GM12878 (cell line): ENCODE measurements at regions not wholly inside any gene's neighbourhood (a gene's known extent, or its start where the extent isn't known, plus 50 kb on each side); places are given as distances from the start of the nearest gene placed in this dataset.

ENCODE experiments used
- ATAC-seq: fragments of 200-7000 bp; cut with Tn5 transposase; 3 replicates; pipeline ENCODE4 v1.9.1; 2020; ENCODE audit warnings: mild to moderate bottlenecking, moderate library complexity
- BruUV-seq: library from RNA; stranded (reverse); fragments of 400-500 nt; replicated peaks from 2 replicates; lab custom pipeline; 2021; lab: Mats Ljungman, UMichigan
- CTCF ChIA-PET: fragments of 300-600 bp; sonication (Branson Sonifier 250); formaldehyde crosslinking; extraction: SDS; loops from one replicate; lab custom pipeline; 2021; ENCODE audit warnings: inconsistent platforms; lab: Yijun Ruan, JAX
- POLR2A ChIA-PET: fragments of 350-600 bp; formaldehyde crosslinking; extraction: SDS; loops from one replicate; lab custom pipeline; 2021; ENCODE audit warnings: inconsistent platforms; lab: Charles Lee
- RAD21 ChIA-PET: fragments of 300-600 bp; sonication (Branson Sonifier 250); formaldehyde crosslinking; loops from one replicate; lab custom pipeline; 2023; ENCODE audit warnings: antibody characterized with exemption; ENCODE audit not compliant: unreplicated experiment; lab: Charles Lee
- SMC1A ChIA-PET: fragments of 300-600 bp; sonication (Branson Sonifier 250); formaldehyde crosslinking; loops from one replicate; lab custom pipeline; 2023; ENCODE audit not compliant: unreplicated experiment, uncharacterized antibody; lab: Charles Lee
- DNase-seq: peaks from one replicate; pipeline ENCODE4 v3.0.0-alpha.2; 2011; ENCODE audit warnings: low read depth, low spot score
- FAIRE-seq: peaks from 3 replicates; lab custom pipeline; 2011; peaks lifted over from hg19 to GRCh38; lab: Jason Lieb, UNC
- H2AFZ ChIP-seq: 2 replicates; pipeline ENCODE4 v1.6.0; 2011; ENCODE audit warnings: low read depth, low read length, control low read depth; ENCODE audit not compliant: control insufficient read depth
- H3K27ac ChIP-seq: 2 replicates; pipeline ENCODE4 v1.5.1; 2011; ENCODE audit warnings: control low read depth; ENCODE audit not compliant: control insufficient read depth, insufficient read depth
- H3K27me3 ChIP-seq, 2 experiments: replicated peaks in 1 of 2; 2 replicates each; pipeline versions ENCODE4 v1.6.0 to v1.6.1; 2011; ENCODE audit warnings: low read length in 1 of 2; ENCODE audit not compliant: control insufficient read depth in 2 of 2, insufficient read depth in 2 of 2
- H3K36me3 ChIP-seq, 2 experiments: 2 replicates each; pipeline ENCODE4 v1.5.1; 2011; ENCODE audit warnings: low read length in 1 of 2; ENCODE audit not compliant: control insufficient read depth in 2 of 2, insufficient read depth in 2 of 2
- H3K4me1 ChIP-seq: 2 replicates; pipeline ENCODE4 v1.6.1; 2011; ENCODE audit warnings: mild to moderate bottlenecking, low read length, moderate library complexity, mixed read lengths; ENCODE audit not compliant: control insufficient read depth, insufficient read depth
- H3K4me2 ChIP-seq: 2 replicates; pipeline ENCODE4 v1.6.0; 2011; ENCODE audit warnings: control low read depth; ENCODE audit not compliant: control insufficient read depth, insufficient read depth
- H3K4me3 ChIP-seq: fragments of 200-600 bp; sonication (generic); 2 replicates; pipeline ENCODE4 v1.5.1; 2016
- H3K79me2 ChIP-seq: 2 replicates; pipeline ENCODE4 v1.6.0; 2011; ENCODE audit warnings: low read length; ENCODE audit not compliant: control insufficient read depth, insufficient read depth
- H3K9ac ChIP-seq: 2 replicates; pipeline ENCODE4 v1.8.0; 2011; ENCODE audit warnings: low read length, control low read depth, mixed read lengths; ENCODE audit not compliant: control insufficient read depth, insufficient read depth
- H3K9me3 ChIP-seq: replicated peaks from 3 replicates; pipeline ENCODE4 v1.5.1; 2011; ENCODE audit warnings: mild to moderate bottlenecking, low read length; ENCODE audit not compliant: control insufficient read depth, insufficient read depth
- H4K20me1 ChIP-seq: 2 replicates; pipeline ENCODE4 v1.6.0; 2011; ENCODE audit not compliant: control insufficient read depth, insufficient read depth
- CREM ChIP-seq: IDR thresholded peaks from 2 replicates; pipeline ENCODE4 v1.6.1; 2014; ENCODE audit warnings: antibody characterized with exemption, low read depth
- FOS ChIP-seq: IDR thresholded peaks from 3 replicates; pipeline ENCODE4 v1.6.1; 2011; ENCODE audit warnings: borderline replicate concordance; ENCODE audit not compliant: insufficient read length; ENCODE audit errors: extremely low read depth
- GATAD2B ChIP-seq: fragments of 450-650 bp; conservative IDR thresholded peaks from 2 replicates; pipeline ENCODE4 v1.6.1; 2017; ENCODE audit warnings: low read depth, mild to moderate bottlenecking, moderate library complexity
- MXI1 ChIP-seq: fragments of 150-350 bp; IDR thresholded peaks from 2 replicates; pipeline ENCODE4 v1.6.1; 2011; ENCODE audit warnings: low read depth, mild to moderate bottlenecking, inconsistent platforms, low read length, improper control_type of control experiment
- NR2C2 ChIP-seq: IDR thresholded peaks from 2 replicates; pipeline ENCODE4 v1.6.1; 2011; ENCODE audit warnings: borderline replicate concordance, low read depth; ENCODE audit not compliant: control insufficient read depth, insufficient read length
- NR2F1 ChIP-seq: fragments of 450-650 bp; conservative IDR thresholded peaks from 2 replicates; pipeline ENCODE4 v1.6.1; 2017; ENCODE audit warnings: mild to moderate bottlenecking
- PAX5 ChIP-seq: IDR thresholded peaks from 2 replicates; pipeline ENCODE4 v1.6.1; 2011; ENCODE audit warnings: low read depth, low read length, borderline replicate concordance
- RAD21 ChIP-seq: IDR thresholded peaks from 2 replicates; pipeline ENCODE4 v1.6.1; 2011; ENCODE audit warnings: mild to moderate bottlenecking, low read depth, low read length, moderate library complexity; ENCODE audit not compliant: insufficient read depth
- SIX5 ChIP-seq: IDR thresholded peaks from 2 replicates; pipeline ENCODE4 v1.6.1; 2011; ENCODE audit warnings: mild to moderate bottlenecking, low read depth, low read length, moderate library complexity; ENCODE audit not compliant: severe bottlenecking
- SREBF1 ChIP-seq: IDR thresholded peaks from 2 replicates; pipeline ENCODE4 v1.6.1; 2012; ENCODE audit warnings: mild to moderate bottlenecking, low read length
- WGBS: methylation state at CpG from one replicate; pipeline ENCODE4 v1.1.6; 2016; ENCODE audit warnings: low lambda C conversion rate; ENCODE audit not compliant: insufficient replicate concordance, insufficient coverage; ENCODE audit errors: missing lambda C conversion rate; 5-methylcytosine and 5-hydroxymethylcytosine counted together
- in situ Hi-C: fragments of 300-500 bp; cut with MboI; formaldehyde crosslinking; loops from 9 replicates; pipeline ENCODE4 v1.14.3; 2018; ENCODE audit warnings: mixed read lengths
- intact Hi-C: fragments of 100-400 bp; cut with micrococcal nuclease; formaldehyde crosslinking; loops from one replicate; pipeline ENCODE4 v1.14.2; 2022; ENCODE audit not compliant: unreplicated experiment
- TF ChIP-seq, protein P1 (sequence below): fragments of 450-650 bp; IDR thresholded peaks from 2 replicates; pipeline ENCODE4 v1.6.1; 2017; ENCODE audit warnings: mild to moderate bottlenecking, low read depth, inconsistent platforms; ENCODE audit not compliant: poor library complexity, severe bottlenecking

DNA sequence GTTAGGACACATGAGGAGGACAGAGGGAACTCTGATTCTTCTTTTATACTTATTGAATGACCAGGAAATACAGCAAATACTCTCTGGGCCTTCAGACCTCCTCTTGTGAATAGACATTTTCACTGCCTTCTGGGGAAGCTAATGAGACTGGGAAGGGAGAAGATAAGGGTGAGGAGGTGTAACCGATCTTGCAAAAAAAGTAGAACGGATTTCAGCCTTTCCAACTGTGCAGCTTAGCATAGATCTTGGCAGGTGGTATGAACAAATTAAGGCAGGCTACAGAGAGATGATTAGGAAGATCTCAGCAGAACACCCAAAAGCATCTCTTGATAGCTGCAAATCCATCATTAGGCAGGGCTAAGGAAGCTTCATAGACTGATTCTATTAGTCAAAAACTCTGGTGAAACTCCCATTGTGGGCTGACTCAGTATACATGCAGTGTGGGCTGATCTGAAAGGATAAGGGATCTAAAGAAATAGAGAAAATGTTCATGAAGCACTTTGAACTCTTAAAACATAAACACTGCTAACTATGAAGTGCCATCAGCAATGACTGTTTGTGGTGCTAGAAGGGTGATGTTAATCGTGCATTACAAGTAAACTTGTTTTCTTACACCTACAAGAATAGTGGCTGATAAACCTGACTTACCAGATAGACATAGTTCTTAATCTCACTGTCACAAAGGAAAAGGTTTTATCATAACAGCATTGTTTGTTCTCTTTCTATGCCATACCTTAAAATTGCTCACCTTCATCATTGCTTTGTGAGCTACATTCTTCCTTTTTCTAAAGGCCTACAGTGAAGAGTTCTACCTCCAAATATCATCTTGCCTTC, 85.5 kb upstream of the PALMD start:
- RAD21 ChIA-PET = no interaction called here
- no peaks in the 10 kb centered on the region for H3K79me2 ChIP-seq
- no peak for TF ChIP-seq MXI1
- no peak for TF ChIP-seq SREBF1
- TF ChIP-seq CREM = no peak
- no peak for TF ChIP-seq GATAD2B
- no peak for TF ChIP-seq RAD21
- TF ChIP-seq, protein P1, sequence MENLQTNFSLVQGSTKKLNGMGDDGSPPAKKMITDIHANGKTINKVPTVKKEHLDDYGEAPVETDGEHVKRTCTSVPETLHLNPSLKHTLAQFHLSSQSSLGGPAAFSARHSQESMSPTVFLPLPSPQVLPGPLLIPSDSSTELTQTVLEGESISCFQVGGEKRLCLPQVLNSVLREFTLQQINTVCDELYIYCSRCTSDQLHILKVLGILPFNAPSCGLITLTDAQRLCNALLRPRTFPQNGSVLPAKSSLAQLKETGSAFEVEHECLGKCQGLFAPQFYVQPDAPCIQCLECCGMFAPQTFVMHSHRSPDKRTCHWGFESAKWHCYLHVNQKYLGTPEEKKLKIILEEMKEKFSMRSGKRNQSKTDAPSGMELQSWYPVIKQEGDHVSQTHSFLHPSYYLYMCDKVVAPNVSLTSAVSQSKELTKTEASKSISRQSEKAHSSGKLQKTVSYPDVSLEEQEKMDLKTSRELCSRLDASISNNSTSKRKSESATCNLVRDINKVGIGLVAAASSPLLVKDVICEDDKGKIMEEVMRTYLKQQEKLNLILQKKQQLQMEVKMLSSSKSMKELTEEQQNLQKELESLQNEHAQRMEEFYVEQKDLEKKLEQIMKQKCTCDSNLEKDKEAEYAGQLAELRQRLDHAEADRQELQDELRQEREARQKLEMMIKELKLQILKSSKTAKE = no peak
- TF ChIP-seq NR2C2 = no peak
- TF ChIP-seq SIX5 = no peak
- TF ChIP-seq FOS = no peak
- TF ChIP-seq NR2F1 = no peak
- TF ChIP-seq PAX5 = no peak
- TF ChIP-seq, all 136 proteins: peak for 0
- H3K36me3 ChIP-seq = no peaks in the 10 kb centered on the region
- FAIRE-seq = no peak
- CTCF ChIA-PET = interaction anchor here (0.6 kb wide), 1 partner anchor 147 kb away, joined by 3 read pairs; no protein-coding TSS in a partner anchor
- no peak for DNase-seq
- POLR2A ChIA-PET = no interaction called here
- WGBS = 21% methylated on average over 3 of the region's 3 CpGs
- H3K9me3 ChIP-seq = no peaks in the 10 kb centered on the region
- H3K4me2 ChIP-seq = no peak overlapping the region
- no peak overlapping the region for H2AFZ ChIP-seq
- SMC1A ChIA-PET = interaction anchor here (1.2 kb wide), 1 partner anchor 362 kb away, joined by 3 read pairs; no protein-coding TSS in a partner anchor
- in situ Hi-C loops (no loop called here), intact Hi-C loops (no loop called here)
- no peak overlapping the region for H3K4me3 ChIP-seq
- no peaks in the 10 kb centered on the region for H3K4me1 ChIP-seq
- H3K27me3 ChIP-seq = no peaks in the 10 kb centered on the region
- H4K20me1 ChIP-seq = no peaks in the 10 kb centered on the region
- H3K9ac ChIP-seq = no peak overlapping the region
- ATAC-seq = no peak
- no TSS peak for BruUV-seq
- no peak overlapping the region for H3K27ac ChIP-seq
